Astrocyte of the cerebellum (primary cell): ENCODE measurements at regions not wholly inside any gene's neighbourhood (a gene's known extent, or its start where the extent isn't known, plus 50 kb on each side); places are given as distances from the start of the nearest gene placed in this dataset.

Experiments used
- DNase-seq: peaks from one replicate; pipeline ENCODE4 v3.0.0-alpha.2; 2011; ENCODE audit warnings: low read depth
- H3K4me3 ChIP-seq: 2 replicates; pipeline ENCODE4 v1.5.1; 2011; ENCODE audit warnings: mild to moderate bottlenecking, low read depth, low read length, moderate library complexity
- CTCF ChIP-seq: IDR thresholded peaks from 2 replicates; pipeline ENCODE4 v1.5.1; 2012; ENCODE audit warnings: low read length, low read depth, moderate library complexity, mild to moderate bottlenecking; ENCODE audit errors: missing control alignments
- in situ Hi-C: cut with HindIII; loops from 2 replicates; pipeline ENCODE4 v1.10.0; 2017; ENCODE audit warnings: low sequenced_read_pairs

GRCh38 chr18:56120782-56121181 lies 517.6 kb downstream of the TXNL1 start:
- no peak for DNase-seq
- in situ Hi-C loops: no loop called here
- no peak for TF ChIP-seq CTCF
- H3K4me3 ChIP-seq: no peak overlapping the region

GRCh38 chr18:56119681-56120080 lies 518.7 kb downstream of the TXNL1 start:
- H3K4me3 ChIP-seq: no peak overlapping the region
- in situ Hi-C loops: no loop called here
- TF ChIP-seq CTCF: no peak
- DNase-seq: no peak

GRCh38 chr18:56118422-56118821 lies 520.0 kb downstream of the TXNL1 start:
- in situ Hi-C loops: no loop called here
- TF ChIP-seq CTCF: no peak
- no peak overlapping the region for H3K4me3 ChIP-seq
- DNase-seq: no peak

- no peak overlapping the region for H3K4me3 ChIP-seq
- DNase-seq: no peak
- TF ChIP-seq CTCF: no peak
- in situ Hi-C loops: no loop called here
Observed at GRCh38 chr18:56115071-56116015, 523.0 kb downstream of the TXNL1 start.

GRCh38 chr18:56112984-56113383 lies 525.0 kb upstream of the TCF4 start:
- no peak for TF ChIP-seq CTCF
- in situ Hi-C loops: no loop called here
- DNase-seq: no peak
- no peak overlapping the region for H3K4me3 ChIP-seq

GRCh38 chr18:56112013-56112749 lies 524.2 kb upstream of the TCF4 start:
- no peak for DNase-seq

More at GRCh38 chr18:56112013-56112749, 524.2 kb upstream of the TCF4 start:
- no peak for TF ChIP-seq CTCF
- no peak overlapping the region for H3K4me3 ChIP-seq
- in situ Hi-C loops: no loop called here
